ENCODE measurements at regions not wholly inside any gene's neighbourhood (a gene's known extent, or its start where the extent isn't known, plus 50 kb on each side); places are given as distances from the start of the nearest gene placed in this dataset.

DNA sequence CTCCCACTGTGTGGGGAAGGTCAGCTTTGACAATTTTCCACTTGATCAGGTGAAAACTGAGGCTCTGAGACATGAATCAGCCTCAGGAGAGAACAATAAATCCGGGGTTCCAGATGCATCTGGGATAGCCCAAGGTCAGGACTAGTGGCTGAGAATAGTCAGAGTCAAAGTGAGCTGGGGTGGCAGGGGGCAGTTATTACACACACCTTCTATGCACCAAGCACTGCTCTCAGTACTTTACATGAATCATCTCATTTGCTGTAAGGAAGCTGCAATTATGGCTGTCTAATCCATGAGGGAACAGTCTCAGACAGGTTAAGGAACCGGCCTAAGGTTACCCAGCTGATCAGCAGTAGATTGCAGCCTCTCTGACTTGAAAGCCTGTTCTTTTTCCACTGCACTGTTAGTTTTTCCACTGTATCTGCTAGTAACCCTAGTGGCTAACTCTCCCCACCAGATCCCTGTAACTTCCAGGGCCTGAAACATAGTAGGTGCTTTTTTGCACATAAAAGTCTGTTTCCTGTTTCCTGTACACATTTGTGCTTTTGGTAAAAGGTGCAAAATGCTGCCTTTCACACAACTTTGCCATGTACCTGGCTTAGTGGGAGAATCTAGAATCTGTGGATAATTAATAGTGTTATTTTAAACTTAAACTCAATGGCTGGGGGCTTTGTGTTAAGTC lies 125.9 kb downstream of the EMX2 start:
- TF ChIP-seq, protein P1, sequence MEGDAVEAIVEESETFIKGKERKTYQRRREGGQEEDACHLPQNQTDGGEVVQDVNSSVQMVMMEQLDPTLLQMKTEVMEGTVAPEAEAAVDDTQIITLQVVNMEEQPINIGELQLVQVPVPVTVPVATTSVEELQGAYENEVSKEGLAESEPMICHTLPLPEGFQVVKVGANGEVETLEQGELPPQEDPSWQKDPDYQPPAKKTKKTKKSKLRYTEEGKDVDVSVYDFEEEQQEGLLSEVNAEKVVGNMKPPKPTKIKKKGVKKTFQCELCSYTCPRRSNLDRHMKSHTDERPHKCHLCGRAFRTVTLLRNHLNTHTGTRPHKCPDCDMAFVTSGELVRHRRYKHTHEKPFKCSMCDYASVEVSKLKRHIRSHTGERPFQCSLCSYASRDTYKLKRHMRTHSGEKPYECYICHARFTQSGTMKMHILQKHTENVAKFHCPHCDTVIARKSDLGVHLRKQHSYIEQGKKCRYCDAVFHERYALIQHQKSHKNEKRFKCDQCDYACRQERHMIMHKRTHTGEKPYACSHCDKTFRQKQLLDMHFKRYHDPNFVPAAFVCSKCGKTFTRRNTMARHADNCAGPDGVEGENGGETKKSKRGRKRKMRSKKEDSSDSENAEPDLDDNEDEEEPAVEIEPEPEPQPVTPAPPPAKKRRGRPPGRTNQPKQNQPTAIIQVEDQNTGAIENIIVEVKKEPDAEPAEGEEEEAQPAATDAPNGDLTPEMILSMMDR (IDR thresholded peaks at IDR 0.05; ENCODE audit: low read depth, low read length), result no peak
- H3K27ac ChIP-seq (ENCODE audit: low read depth, low read length), result no peak overlapping the region
- no peak for DNase-seq (ENCODE audit: low read depth, low spot score)
- POLR2A ChIA-PET, result no interaction called here
- CTCF ChIA-PET, result no interaction called here
- no peaks in the 10 kb centered on the region for H3K27me3 ChIP-seq (ENCODE audit: control insufficient read depth, insufficient read depth, low read length)
- peaks cover 38% of the 10 kb centered on the region for H3K9me3 ChIP-seq (ENCODE audit: control insufficient read depth, insufficient read depth, low read length)
- no peak overlapping the region for H3K4me3 ChIP-seq (ENCODE audit: low read depth, low read length)

GRCh38 chr10:117669122-117669521 lies 126.6 kb downstream of the EMX2 start:
- H3K4me3 ChIP-seq (ENCODE audit: low read depth, low read length), result no peak overlapping the region
- TF ChIP-seq, protein P1 (IDR thresholded peaks at IDR 0.05; ENCODE audit: low read depth, low read length), result no peak
- no peak for DNase-seq (ENCODE audit: low read depth, low spot score)
- POLR2A ChIA-PET, result no interaction called here
- H3K27ac ChIP-seq (ENCODE audit: low read depth, low read length), result no peak overlapping the region
- CTCF ChIA-PET, result no interaction called here
- no peaks in the 10 kb centered on the region for H3K27me3 ChIP-seq (ENCODE audit: control insufficient read depth, insufficient read depth, low read length)
- peaks cover 39% of the 10 kb centered on the region for H3K9me3 ChIP-seq (ENCODE audit: control insufficient read depth, insufficient read depth, low read length)

- H3K4me3 ChIP-seq (ENCODE audit: low read depth, low read length), result no peak overlapping the region
- ChIA-PET CTCF (no interaction called here), POLR2A (no interaction called here)
- TF ChIP-seq, protein P1 (IDR thresholded peaks at IDR 0.05; ENCODE audit: low read depth, low read length), result no peak
- no peaks in the 10 kb centered on the region for H3K27me3 ChIP-seq (ENCODE audit: control insufficient read depth, insufficient read depth, low read length)
- DNase-seq (ENCODE audit: low read depth, low spot score), result no peak
- no peak overlapping the region for H3K27ac ChIP-seq (ENCODE audit: low read depth, low read length)
- peaks cover 29% of the 10 kb centered on the region for H3K9me3 ChIP-seq (ENCODE audit: control insufficient read depth, insufficient read depth, low read length)
Measured at GRCh38 chr10:117670116-117670904, 127.8 kb downstream of the EMX2 start.

DNA sequence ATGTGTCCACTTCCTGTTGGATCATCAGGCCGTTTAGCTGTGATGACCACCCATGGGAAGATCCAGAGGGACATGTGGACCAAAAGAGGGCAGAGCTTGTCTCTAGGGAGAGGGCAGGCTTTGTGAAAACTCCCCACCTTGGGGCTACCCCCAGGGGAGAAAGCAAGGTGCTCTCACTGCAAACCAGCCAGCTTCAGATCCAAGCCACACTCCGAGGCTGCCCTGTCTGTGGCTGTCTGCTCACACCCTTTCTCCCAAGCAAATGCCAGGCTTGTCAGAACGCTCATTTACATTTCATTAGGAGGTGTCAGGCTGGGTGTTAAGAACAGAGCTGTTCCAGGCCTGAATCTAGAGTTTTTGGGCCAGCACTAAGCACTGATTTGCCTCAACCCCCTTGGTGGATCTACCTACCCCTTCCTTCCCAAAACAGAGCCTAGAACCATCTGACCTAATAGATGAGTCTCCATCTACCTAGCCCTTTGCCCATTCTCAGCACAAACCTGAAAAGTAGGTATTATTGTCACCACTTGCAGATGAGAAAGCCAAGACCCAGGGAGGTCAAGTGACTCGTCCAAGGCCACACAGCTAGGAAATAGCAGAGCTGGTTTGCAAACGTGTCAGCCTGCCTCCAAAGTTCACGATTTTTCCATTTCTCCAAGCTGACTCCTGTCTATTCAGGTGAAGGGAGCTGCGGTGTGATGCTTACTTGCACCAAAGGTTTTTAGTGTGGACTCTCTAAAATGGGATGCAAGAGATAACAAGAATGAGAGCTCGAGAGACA lies 130.9 kb downstream of the EMX2 start:
- CTCF ChIA-PET, result no interaction called here
- POLR2A ChIA-PET, result no interaction called here
- TF ChIP-seq, protein P1 (IDR thresholded peaks at IDR 0.05; ENCODE audit: low read depth, low read length), result no peak
- no peak overlapping the region for H3K4me3 ChIP-seq (ENCODE audit: low read depth, low read length)
- no peak overlapping the region for H3K27ac ChIP-seq (ENCODE audit: low read depth, low read length)
- no peaks in the 10 kb centered on the region for H3K27me3 ChIP-seq (ENCODE audit: control insufficient read depth, insufficient read depth, low read length)
- H3K9me3 ChIP-seq (ENCODE audit: control insufficient read depth, insufficient read depth, low read length), result peaks cover 24% of the 10 kb centered on the region
- no peak for DNase-seq (ENCODE audit: low read depth, low spot score)

- TF ChIP-seq, protein P1 (IDR thresholded peaks at IDR 0.05; ENCODE audit: low read depth, low read length), result no peak
- CTCF ChIA-PET, result no interaction called here
- Histone ChIP-seq H3K4me3 (ENCODE audit: low read depth, low read length) (no peak overlapping the region), H3K9me3 (ENCODE audit: control insufficient read depth, insufficient read depth, low read length) (peaks cover 21% of the 10 kb centered on the region), H3K27me3 (ENCODE audit: control insufficient read depth, insufficient read depth, low read length) (no peaks in the 10 kb centered on the region), H3K27ac (ENCODE audit: low read depth, low read length) (no peak overlapping the region)
- POLR2A ChIA-PET, result no interaction called here
- DNase-seq (ENCODE audit: low read depth, low spot score), result no peak
Measured at GRCh38 chr10:117674201-117674600, 131.7 kb downstream of the EMX2 start.

All from AG04450 (cell line).